SH-SY5Y (cell line): ENCODE measurements at regions not wholly inside any gene's neighbourhood (a gene's known extent, or its start where the extent isn't known, plus 50 kb on each side); places are given as distances from the start of the nearest gene placed in this dataset.

Source experiments
- GATA2 ChIP-seq: IDR thresholded peaks from 2 replicates; pipeline ENCODE4 v1.6.1; 2011; ENCODE audit warnings: mild to moderate bottlenecking, low read depth, low read length
- GATA3 ChIP-seq: IDR thresholded peaks from 2 replicates; pipeline ENCODE4 v1.6.1; 2011; ENCODE audit warnings: low read depth, mild to moderate bottlenecking, low read length, moderate library complexity

GRCh38 chr7:49666764-49667163 lies 106.7 kb upstream of the VWC2 start:
- TF ChIP-seq GATA3 (no peak), GATA2 (no peak)
